Dermis microvascular lymphatic vessel endothelial cell (primary cell): ENCODE measurements at regions not wholly inside any gene's neighbourhood (a gene's known extent, or its start where the extent isn't known, plus 50 kb on each side); places are given as distances from the start of the nearest gene placed in this dataset.
"Not testable (repeated sequence)": the region's sequence is repeated elsewhere in the genome, so short reads cannot be mapped to it uniquely, and the experiment has no call there.

ENCODE experiments used
- DNase-seq, 2 donors: peaks; one replicate each; pipeline versions ENCODE4 v3.0.0 to v3.0.0-alpha.2; 2010; ENCODE audit warnings: low read depth in 2 of 2

GRCh38 chr20:33908336-33908735 is 85.4 kb upstream of the RALY start:
- DNase-seq = no peak

GRCh38 chr20:33908868-33909267 is 84.8 kb upstream of the RALY start:
- DNase-seq = no peak

- peak in 1 of 2 donors; percentile 62 for DNase-seq
Measured at GRCh38 chr20:33909331-33909921, 84.3 kb upstream of the RALY start.

GRCh38 chr20:33910056-33910455 is 83.7 kb upstream of the RALY start:
- peak in 1 of 2 donors; percentile 82 for DNase-seq

- no peak for DNase-seq
Measured at GRCh38 chr20:33910529-33911327, 83.0 kb upstream of the RALY start.

GRCh38 chr20:33914919-33915318 is 78.8 kb upstream of the RALY start:
- peak in 1 of 2 donors; percentile 94 for DNase-seq

GRCh38 chr20:33915726-33916331 is 77.9 kb upstream of the RALY start:
- peak in 1 of 2 donors; percentile 18 for DNase-seq

- DNase-seq = no peak
Measured at GRCh38 chr20:33916768-33917167, 76.9 kb upstream of the RALY start.

- DNase-seq = no peak
Measured at GRCh38 chr20:33917831-33918525, 75.7 kb upstream of the RALY start.

- DNase-seq = no peak
Measured at GRCh38 chr20:33918662-33919061, 75.0 kb upstream of the RALY start.

GRCh38 chr20:33919653-33920052 is 74.1 kb upstream of the RALY start:
- DNase-seq = no peak

GRCh38 chr20:33922224-33922623 is 71.5 kb upstream of the RALY start:
- no peak for DNase-seq

- no peak for DNase-seq
Measured at GRCh38 chr20:33923740-33924139, 70.0 kb upstream of the RALY start.

- DNase-seq = no peak
Measured at GRCh38 chr20:33925867-33926266, 67.8 kb upstream of the RALY start.

GRCh38 chr20:33926425-33926824 is 67.3 kb upstream of the RALY start:
- no peak for DNase-seq

- no peak for DNase-seq
Measured at GRCh38 chr20:33927724-33928123, 66.0 kb upstream of the RALY start.

GRCh38 chr20:33929917-33930316 is 63.8 kb upstream of the RALY start:
- DNase-seq = no peak

- peak; percentile 9 to 30 for DNase-seq
Measured at GRCh38 chr20:33933469-33933909, 60.2 kb upstream of the RALY start.

- no peak for DNase-seq
Measured at GRCh38 chr20:33936656-33937055, 57.1 kb upstream of the RALY start.

GRCh38 chr20:33939031-33939430 is 54.7 kb upstream of the RALY start:
- not testable (repeated sequence) for DNase-seq

GRCh38 chr20:33940666-33941065 is 53.0 kb upstream of the RALY start:
- DNase-seq = no peak
